Mesodermal cell (in vitro differentiated cells): ENCODE measurements at regions not wholly inside any gene's neighbourhood (a gene's known extent, or its start where the extent isn't known, plus 50 kb on each side); places are given as distances from the start of the nearest gene placed in this dataset.

Source experiments
- H3K27ac ChIP-seq: 2 replicates; pipeline ENCODE4 v1.7.0; 2013; ENCODE audit warnings: mild to moderate bottlenecking, low read depth, low read length, moderate library complexity; ENCODE audit not compliant: severe bottlenecking
- H3K36me3 ChIP-seq: 2 replicates; pipeline ENCODE4 v1.7.1; 2013; ENCODE audit warnings: mild to moderate bottlenecking, low read length, moderate library complexity; ENCODE audit not compliant: control insufficient read depth, insufficient read depth
- H3K4me1 ChIP-seq: one replicate; pipeline ENCODE4 v1.7.1; 2013; ENCODE audit warnings: mild to moderate bottlenecking, low read length; ENCODE audit not compliant: insufficient read depth, control insufficient read depth, poor library complexity, severe bottlenecking
- H3K4me3 ChIP-seq: 2 replicates; pipeline ENCODE4 v1.7.0; 2013; ENCODE audit warnings: low read length, control low read depth, mild to moderate bottlenecking; ENCODE audit not compliant: insufficient read depth, poor library complexity, severe bottlenecking; ENCODE audit errors: extremely low read depth
- H3K9me3 ChIP-seq: 2 replicates; pipeline ENCODE4 v1.7.1; 2013; ENCODE audit warnings: mild to moderate bottlenecking, low read length, moderate library complexity; ENCODE audit not compliant: control insufficient read depth
- WGBS, 2 experiments: methylation state at CpG; one replicate each; pipeline ENCODE4 v1.1.5; 2013; ENCODE audit warnings: missing lambda C conversion rate in 2 of 2; ENCODE audit not compliant: insufficient coverage in 2 of 2; 5-methylcytosine and 5-hydroxymethylcytosine counted together

GRCh38 chr20:60628749-60629148 is 623.3 kb upstream of the CDH4 start:
- Histone ChIP-seq H3K27ac (no peak overlapping the region), H3K9me3 (no peaks in the 10 kb centered on the region), H3K36me3 (no peaks in the 10 kb centered on the region), H3K4me1 (no peaks in the 10 kb centered on the region), H3K4me3 (no peak overlapping the region)
- WGBS, 2 experiments = 86 to 89% methylated on average over 7 of the region's 7 CpGs

- H3K9me3 ChIP-seq = no peaks in the 10 kb centered on the region
- H3K4me3 ChIP-seq = no peak overlapping the region
- no peaks in the 10 kb centered on the region for H3K4me1 ChIP-seq
- H3K27ac ChIP-seq = no peak overlapping the region
- no peaks in the 10 kb centered on the region for H3K36me3 ChIP-seq
- 85 to 89% methylated on average over 3 to 4 of the region's 4 CpGs for WGBS, 2 experiments
Measured at GRCh38 chr20:60629206-60629605, 622.9 kb upstream of the CDH4 start.

DNA sequence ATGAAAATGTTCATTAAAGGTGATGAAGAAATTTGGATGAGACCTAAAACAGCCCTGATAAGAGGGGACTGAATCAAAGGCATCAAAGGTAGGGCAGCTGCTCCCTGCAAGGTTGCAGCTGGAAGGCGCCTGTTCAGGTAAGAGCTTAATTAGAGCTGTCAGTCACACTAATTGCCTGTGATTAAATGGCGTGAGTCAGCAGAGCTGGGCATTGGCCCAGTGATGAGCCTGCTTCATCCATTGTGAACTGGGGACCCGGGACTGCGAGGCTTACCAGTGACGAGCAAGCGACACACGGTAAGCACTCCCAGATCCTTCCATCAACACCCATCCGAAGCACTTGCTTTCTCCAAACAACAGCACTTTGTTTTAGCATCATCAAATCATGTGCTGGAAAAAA is 621.5 kb upstream of the CDH4 start:
- H3K36me3 ChIP-seq = no peaks in the 10 kb centered on the region
- 75 to 94% methylated on average over 3 to 7 of the region's 8 CpGs for WGBS, 2 experiments
- H3K9me3 ChIP-seq = no peaks in the 10 kb centered on the region
- no peak overlapping the region for H3K4me3 ChIP-seq
- no peaks in the 10 kb centered on the region for H3K4me1 ChIP-seq
- H3K27ac ChIP-seq = no peak overlapping the region

DNA sequence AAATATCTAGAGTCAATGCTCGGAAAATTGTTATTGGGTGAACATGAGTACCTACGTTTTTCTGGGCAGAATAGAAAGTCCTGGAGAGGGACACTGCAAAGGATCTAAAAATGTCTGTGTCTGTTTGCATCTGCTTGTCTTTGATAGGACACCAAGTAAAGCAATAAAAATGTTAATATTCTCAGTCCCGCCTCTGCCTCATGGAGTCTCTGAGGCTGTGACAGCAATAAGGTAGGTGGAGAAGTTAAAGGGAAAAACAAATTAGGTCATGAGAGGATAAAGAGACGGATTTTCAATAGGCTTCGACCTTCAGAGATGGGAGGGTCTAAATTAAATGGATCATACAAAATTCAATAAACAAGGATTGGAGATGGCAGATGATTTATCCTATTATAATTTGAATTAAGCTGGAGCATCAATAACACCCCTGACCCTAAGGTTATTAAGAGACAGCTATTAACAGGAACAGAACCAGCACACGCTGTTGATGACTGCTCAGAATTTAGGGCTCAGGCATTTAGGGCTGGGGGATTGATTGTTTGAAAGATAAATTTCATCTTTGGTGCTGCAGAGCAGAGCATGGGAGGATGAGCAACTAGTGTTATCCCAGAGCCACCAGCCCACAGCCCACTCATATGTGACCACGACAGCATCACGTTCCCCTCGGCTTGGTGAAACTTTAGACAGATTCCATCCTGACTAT is 620.3 kb upstream of the CDH4 start:
- H3K36me3 ChIP-seq = no peaks in the 10 kb centered on the region
- no peak overlapping the region for H3K27ac ChIP-seq
- WGBS, 2 experiments = 76 to 98% methylated on average over 3 to 6 of the region's 9 CpGs
- no peaks in the 10 kb centered on the region for H3K4me1 ChIP-seq
- no peaks in the 10 kb centered on the region for H3K9me3 ChIP-seq
- H3K4me3 ChIP-seq = no peak overlapping the region

- no peaks in the 10 kb centered on the region for H3K4me1 ChIP-seq
- H3K9me3 ChIP-seq = no peaks in the 10 kb centered on the region
- H3K27ac ChIP-seq = no peak overlapping the region
- no peak overlapping the region for H3K4me3 ChIP-seq
- 90 to 95% methylated on average over 4 of the region's 8 CpGs for WGBS, 2 experiments
- H3K36me3 ChIP-seq = no peaks in the 10 kb centered on the region
Measured at GRCh38 chr20:60632391-60633262, 619.4 kb upstream of the CDH4 start.

DNA sequence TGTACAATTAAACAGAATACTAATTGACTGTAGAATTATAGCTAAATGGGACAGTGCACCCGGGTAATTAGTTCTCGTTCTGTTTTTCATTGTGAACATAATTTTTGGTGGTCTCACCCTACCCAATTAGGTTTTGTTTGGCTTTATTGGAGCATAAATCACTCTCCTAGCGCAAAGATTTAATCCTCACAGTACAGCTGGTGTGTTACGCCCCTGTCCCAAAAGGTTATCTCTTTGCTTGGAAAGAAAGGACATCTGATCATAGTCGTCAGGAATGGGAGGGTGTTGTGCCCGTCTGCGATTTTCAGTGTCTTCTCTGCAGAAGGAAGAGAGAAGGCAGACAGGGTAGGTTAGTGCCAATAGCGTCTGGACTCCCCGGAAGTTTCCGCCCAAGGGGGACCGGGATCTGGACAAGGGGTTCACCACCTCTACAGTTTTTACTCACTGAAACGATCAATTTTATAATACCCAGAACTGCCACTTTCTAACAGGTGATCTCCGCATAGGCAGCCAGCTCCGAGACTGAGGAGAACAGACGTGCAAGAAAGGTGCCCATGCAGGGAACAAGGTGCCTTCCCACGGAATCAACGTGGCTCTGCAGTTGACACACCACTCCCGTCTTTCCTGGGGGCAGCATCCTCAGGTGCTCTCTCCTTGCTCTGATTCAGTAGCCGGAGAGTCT is 617.4 kb upstream of the CDH4 start:
- 89 to 92% methylated on average over 9 to 16 of the region's 19 CpGs for WGBS, 2 experiments
- H3K4me1 ChIP-seq = no peaks in the 10 kb centered on the region
- no peak overlapping the region for H3K27ac ChIP-seq
- H3K9me3 ChIP-seq = no peaks in the 10 kb centered on the region
- H3K36me3 ChIP-seq = no peaks in the 10 kb centered on the region
- H3K4me3 ChIP-seq = no peak overlapping the region

DNA sequence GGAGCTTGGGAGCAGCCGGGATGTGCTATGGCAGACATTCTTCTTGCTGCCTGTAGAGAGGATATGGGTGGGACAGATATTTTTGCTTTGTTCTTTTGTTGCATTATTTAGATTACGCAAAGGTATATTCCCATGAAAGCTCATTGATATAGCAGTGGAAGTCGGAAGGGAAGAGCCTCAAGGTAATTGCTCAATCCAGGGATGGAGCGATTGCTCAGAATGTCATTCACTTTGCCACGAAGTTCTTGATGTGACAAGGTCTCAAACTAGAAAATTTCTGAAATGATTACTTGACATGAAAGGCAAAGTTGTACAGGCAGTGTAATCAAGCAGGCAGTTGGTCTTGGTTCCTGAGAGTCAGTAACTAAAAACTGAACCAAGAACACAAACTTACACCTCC is 615.6 kb upstream of the CDH4 start:
- no peaks in the 10 kb centered on the region for H3K36me3 ChIP-seq
- no peak overlapping the region for H3K27ac ChIP-seq
- H3K9me3 ChIP-seq = no peaks in the 10 kb centered on the region
- 97 to 100% methylated on average over 3 to 5 of the region's 5 CpGs for WGBS, 2 experiments
- H3K4me3 ChIP-seq = no peak overlapping the region
- no peaks in the 10 kb centered on the region for H3K4me1 ChIP-seq

DNA sequence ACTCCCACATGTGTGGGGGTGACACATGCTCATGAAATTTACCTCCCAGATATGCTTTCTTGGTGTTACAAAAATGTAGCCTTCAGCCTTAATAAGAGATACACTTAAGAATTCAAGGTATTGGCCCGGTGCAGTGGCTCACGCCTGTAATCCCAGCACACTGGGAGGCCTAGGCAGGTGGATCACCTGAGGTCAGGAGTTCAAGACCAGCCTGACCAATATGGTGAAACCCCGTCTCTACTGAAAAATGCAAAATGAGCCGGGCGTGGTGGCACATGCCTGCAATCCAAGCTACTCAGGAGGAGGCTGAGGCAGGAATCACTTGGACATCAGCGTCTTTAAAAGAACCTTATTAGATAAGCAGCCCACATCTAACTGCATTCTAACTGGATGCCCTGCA is 614.3 kb upstream of the CDH4 start:
- no peaks in the 10 kb centered on the region for H3K9me3 ChIP-seq
- H3K4me3 ChIP-seq = no peak overlapping the region
- no peak overlapping the region for H3K27ac ChIP-seq
- 82 to 93% methylated on average over 6 of the region's 6 CpGs for WGBS, 2 experiments
- H3K36me3 ChIP-seq = no peaks in the 10 kb centered on the region
- no peaks in the 10 kb centered on the region for H3K4me1 ChIP-seq

DNA sequence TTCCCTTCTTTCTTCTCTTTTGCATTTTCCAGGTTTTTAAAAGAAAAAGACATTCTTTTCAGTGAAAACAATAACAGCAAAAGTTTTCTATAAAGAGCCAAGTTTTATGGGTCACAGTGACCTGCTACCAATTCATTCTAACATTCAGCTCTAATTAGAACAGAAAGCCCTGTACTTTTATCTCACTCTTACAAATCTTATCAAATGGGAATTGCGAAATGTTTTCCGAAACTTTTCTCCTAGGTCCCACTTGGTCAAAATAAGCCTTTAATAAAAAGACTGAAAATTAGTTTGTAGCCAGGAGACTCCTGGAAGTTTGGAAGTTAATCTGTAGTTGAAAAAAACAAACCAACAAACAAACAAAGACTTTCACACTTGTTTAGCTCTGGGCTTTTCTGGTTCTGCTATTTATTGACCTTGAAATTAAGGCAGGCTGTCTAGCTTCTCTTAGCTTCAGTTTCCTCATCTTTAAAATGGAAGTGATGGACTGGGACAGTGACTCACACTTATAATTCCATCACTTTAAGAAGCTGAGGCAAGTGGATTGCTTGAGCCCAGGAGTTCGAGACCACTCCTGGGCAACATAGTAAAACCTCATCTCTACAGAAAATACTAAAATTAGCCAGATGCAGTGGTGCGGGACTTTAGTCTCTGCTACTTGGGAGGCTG is 613.5 kb upstream of the CDH4 start:
- WGBS, 2 experiments = 80 to 100% methylated on average over 1 of the region's 4 CpGs
- Histone ChIP-seq H3K36me3 (no peaks in the 10 kb centered on the region), H3K4me3 (no peak overlapping the region), H3K9me3 (no peaks in the 10 kb centered on the region), H3K27ac (no peak overlapping the region), H3K4me1 (no peaks in the 10 kb centered on the region)

DNA sequence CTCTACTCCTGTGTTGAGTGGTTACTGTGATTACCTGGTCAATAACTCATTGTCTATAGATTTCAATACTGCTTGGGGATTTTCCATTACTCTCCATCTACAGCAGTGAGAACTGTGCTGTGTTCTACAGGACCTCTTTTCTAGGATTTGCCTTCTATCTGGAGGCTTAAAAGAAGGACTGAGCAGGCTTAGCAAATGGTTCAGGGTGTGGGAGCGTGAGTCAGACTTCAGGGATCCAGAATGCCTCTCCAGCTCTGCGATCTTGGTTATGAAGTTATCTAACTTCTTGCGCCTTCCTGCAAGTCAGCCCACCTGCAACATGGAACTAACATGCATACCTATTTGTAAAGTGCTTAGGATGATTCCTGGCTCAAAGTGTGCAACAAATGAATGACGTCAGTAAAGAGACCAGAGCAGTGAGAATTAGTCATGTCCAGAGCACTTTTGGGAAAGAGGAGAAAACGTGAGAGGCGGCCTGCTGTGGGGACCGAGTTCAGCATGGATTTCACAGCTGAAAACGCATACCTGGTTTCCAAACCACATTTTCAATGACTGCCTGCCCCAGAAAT is 610.1 kb upstream of the CDH4 start:
- 84 to 88% methylated on average over 6 to 7 of the region's 8 CpGs for WGBS, 2 experiments
- Histone ChIP-seq H3K27ac (no peak overlapping the region), H3K36me3 (no peaks in the 10 kb centered on the region), H3K4me1 (no peaks in the 10 kb centered on the region), H3K9me3 (peaks cover 5% of the 10 kb centered on the region), H3K4me3 (no peak overlapping the region)
